AG04449 (cell line): ENCODE measurements at regions not wholly inside any gene's neighbourhood (a gene's known extent, or its start where the extent isn't known, plus 50 kb on each side); places are given as distances from the start of the nearest gene placed in this dataset.

Experiments used
- CTCF ChIA-PET: fragments of 350-600 bp; formaldehyde crosslinking; extraction: SDS; loops from one replicate; lab custom pipeline; 2021; ENCODE audit warnings: antibody characterized with exemption; lab: Yijun Ruan, JAX
- POLR2A ChIA-PET: fragments of 400-600, 350-600 bp; formaldehyde crosslinking; extraction: SDS; loops from one replicate; lab custom pipeline; 2020; ENCODE audit warnings: antibody characterized with exemption, inconsistent platforms; lab: Yijun Ruan, JAX
- DNase-seq: peaks from one replicate; pipeline ENCODE4 v3.0.0-alpha.2; 2010; ENCODE audit warnings: low read depth, low spot score
- H3K4me3 ChIP-seq: 2 replicates; pipeline ENCODE4 v1.5.1; 2011; ENCODE audit warnings: low read depth, mild to moderate bottlenecking, control low read depth, low read length
- CTCF ChIP-seq: IDR thresholded peaks from one replicate; pipeline ENCODE4 v1.5.1; 2011; ENCODE audit warnings: mild to moderate bottlenecking, moderate library complexity, low read length, control low read depth, inconsistent platforms; ENCODE audit not compliant: insufficient read depth; ENCODE audit errors: missing control alignments

DNA sequence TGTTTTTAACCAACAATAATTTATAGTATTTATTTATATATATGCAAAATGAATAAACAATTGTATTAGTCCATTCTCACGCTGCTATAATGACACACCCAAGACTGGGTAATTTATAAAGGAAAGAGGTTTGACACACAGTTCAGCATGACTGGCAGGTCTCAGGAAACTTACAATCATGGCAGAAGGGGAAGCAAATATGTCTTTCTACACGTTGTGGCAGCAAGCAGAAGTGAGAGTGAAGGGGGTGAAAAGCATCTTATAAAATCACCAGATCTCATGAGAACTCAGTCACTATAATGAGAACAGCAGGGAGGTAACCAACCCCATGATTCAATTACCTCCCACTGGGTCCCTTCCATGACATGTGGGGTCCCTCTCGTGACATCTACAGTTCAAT is 162.8 kb upstream of the SLITRK3 start:
- ChIA-PET CTCF (no interaction called here), POLR2A (no interaction called here)
- no peak for DNase-seq
- H3K4me3 ChIP-seq = no peak overlapping the region
- TF ChIP-seq CTCF = no peak

GRCh38 chr3:165355316-165355715 is 159.1 kb upstream of the SLITRK3 start:
- no peak overlapping the region for H3K4me3 ChIP-seq
- no peak for DNase-seq
- CTCF ChIA-PET = no interaction called here
- TF ChIP-seq CTCF = no peak
- POLR2A ChIA-PET = no interaction called here

GRCh38 chr3:165347526-165347925 is 151.3 kb upstream of the SLITRK3 start:
- DNase-seq = no peak
- ChIA-PET CTCF (no interaction called here), POLR2A (no interaction called here)
- H3K4me3 ChIP-seq = no peak overlapping the region
- no peak for TF ChIP-seq CTCF

DNA sequence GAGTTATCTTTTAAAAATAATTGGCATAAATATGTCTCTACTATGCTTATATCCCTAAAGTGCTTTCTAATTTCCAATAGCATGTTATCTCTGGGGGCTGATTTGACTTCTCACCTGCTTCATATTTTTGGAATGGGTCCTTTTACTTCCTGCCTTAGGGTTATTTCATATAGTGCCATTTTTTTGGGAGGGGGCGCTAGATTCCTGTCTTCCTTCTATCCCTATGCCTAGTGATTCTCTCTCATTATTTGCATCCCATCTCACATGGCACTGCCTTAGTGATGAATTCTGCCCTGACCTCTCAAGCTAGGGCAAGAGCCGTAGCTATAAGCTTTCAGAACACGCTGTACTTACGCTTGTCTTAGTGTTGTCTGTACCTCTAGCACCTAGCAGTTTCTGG is 150.3 kb upstream of the SLITRK3 start:
- ChIA-PET CTCF (no interaction called here), POLR2A (no interaction called here)
- no peak for DNase-seq
- no peak for TF ChIP-seq CTCF
- no peak overlapping the region for H3K4me3 ChIP-seq

DNA sequence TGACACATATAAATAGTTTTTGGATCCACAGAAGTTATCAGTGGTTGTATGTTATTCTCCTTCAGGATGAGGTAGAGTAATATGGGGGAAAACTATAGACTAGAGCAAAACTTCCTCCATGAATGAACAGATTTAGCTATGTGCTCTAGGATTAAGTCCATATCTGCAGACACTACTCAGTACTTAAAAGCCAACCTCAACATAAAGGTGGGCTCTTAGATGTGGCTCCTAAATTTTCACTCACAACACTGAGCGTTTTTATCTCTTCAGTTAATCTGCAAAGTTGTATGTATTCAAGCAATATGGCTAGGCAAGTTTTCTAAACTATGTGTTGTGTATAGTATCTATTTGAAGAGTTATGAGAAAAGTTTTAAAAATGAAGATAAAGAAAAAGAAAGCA is 147.0 kb upstream of the SLITRK3 start:
- no peak overlapping the region for H3K4me3 ChIP-seq
- ChIA-PET CTCF (no interaction called here), POLR2A (no interaction called here)
- no peak for DNase-seq
- no peak for TF ChIP-seq CTCF

DNA sequence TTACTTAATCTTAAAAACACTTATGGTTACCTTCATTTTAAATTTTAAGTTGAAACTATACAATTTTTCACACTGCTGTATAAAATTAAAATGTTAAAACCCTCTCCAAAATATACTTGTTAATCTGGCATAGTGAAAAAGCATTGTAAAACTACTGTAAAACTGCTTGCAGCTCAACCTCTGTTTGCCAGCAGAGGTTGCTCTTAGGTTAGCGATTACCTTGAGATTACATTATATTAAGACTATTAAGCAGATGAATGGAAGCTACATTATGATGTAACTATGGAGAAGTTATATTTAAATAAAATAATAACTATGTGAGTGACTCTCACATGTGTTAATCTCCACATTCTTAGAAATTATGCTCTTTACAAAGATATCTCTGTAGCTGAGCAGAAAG is 143.6 kb upstream of the SLITRK3 start:
- CTCF ChIA-PET = no interaction called here
- TF ChIP-seq CTCF = no peak
- POLR2A ChIA-PET = no interaction called here
- no peak for DNase-seq
- H3K4me3 ChIP-seq = no peak overlapping the region
